ENCODE measurements at regions not wholly inside any gene's neighbourhood (a gene's known extent, or its start where the extent isn't known, plus 50 kb on each side); places are given as distances from the start of the nearest gene placed in this dataset.

GRCh38 chr2:19787134-19787533 lies 114.6 kb downstream of the TTC32 start:
- TF ChIP-seq SUZ12 (IDR thresholded peaks at IDR 0.05; ENCODE audit: extremely low read depth, insufficient read depth, insufficient read length) (no peak), YY1 (IDR thresholded peaks at IDR 0.05; ENCODE audit: insufficient read depth, insufficient read length) (no peak), ZNF274 (IDR thresholded peaks at IDR 0.05; ENCODE audit: low read depth, low read length) (no peak)
